Activated CD8-positive, alpha-beta memory T cell treated with anti-CD3 and anti-CD28 coated beads for 48 hours (primary cell): ENCODE measurements at regions not wholly inside any gene's neighbourhood (a gene's known extent, or its start where the extent isn't known, plus 50 kb on each side); places are given as distances from the start of the nearest gene placed in this dataset.

Experiments used
- DNase-seq, 3 experiments: peaks; one replicate each; pipeline ENCODE4 v3.0.0-alpha.2; 2020; ENCODE audit warnings: low read depth in 2 of 3, low spot score in 2 of 3

- DNase-seq, result no peak
These were observed 71.0 kb downstream of the MYEOV start for GRCh38 chr11:69364921-69365320.

GRCh38 chr11:69365558-69365957 lies 71.6 kb downstream of the MYEOV start:
- DNase-seq, result no peak

- DNase-seq, result no peak
These were observed 72.6 kb downstream of the MYEOV start for GRCh38 chr11:69366591-69366990.

- no peak for DNase-seq
These were observed 73.4 kb downstream of the MYEOV start for GRCh38 chr11:69367211-69367964.

GRCh38 chr11:69368119-69368880 lies 74.3 kb downstream of the MYEOV start:
- DNase-seq, result no peak

GRCh38 chr11:69369210-69369825 lies 75.4 kb downstream of the MYEOV start:
- no peak for DNase-seq

- no peak for DNase-seq
These were observed 76.0 kb downstream of the MYEOV start for GRCh38 chr11:69369945-69370344.

GRCh38 chr11:69370984-69371709 lies 77.2 kb downstream of the MYEOV start:
- no peak for DNase-seq

- DNase-seq, result no peak
These were observed 78.0 kb downstream of the MYEOV start for GRCh38 chr11:69371731-69372588.

GRCh38 chr11:69372589-69373250 lies 78.8 kb downstream of the MYEOV start:
- no peak for DNase-seq

GRCh38 chr11:69373251-69373635 lies 79.3 kb downstream of the MYEOV start:
- DNase-seq, result no peak

GRCh38 chr11:69374110-69374945 lies 80.4 kb downstream of the MYEOV start:
- no peak for DNase-seq

- DNase-seq, result no peak
These were observed 81.0 kb downstream of the MYEOV start for GRCh38 chr11:69374946-69375310.

GRCh38 chr11:69375316-69376154 lies 81.6 kb downstream of the MYEOV start:
- no peak for DNase-seq

GRCh38 chr11:69376155-69377028 lies 82.4 kb downstream of the MYEOV start:
- DNase-seq, result no peak

- DNase-seq, result no peak
These were observed 83.3 kb downstream of the MYEOV start for GRCh38 chr11:69377029-69377952.
